HL-60 (cell line): ENCODE measurements at regions not wholly inside any gene's neighbourhood (a gene's known extent, or its start where the extent isn't known, plus 50 kb on each side); places are given as distances from the start of the nearest gene placed in this dataset.

Experiments used
- DNase-seq, 2 experiments: peaks; one replicate each; pipeline ENCODE4 v3.0.0-alpha.2; 2010 to 2020; ENCODE audit warnings: low read depth in 1 of 2, low spot score in 1 of 2
- H3K27ac ChIP-seq: fragments of 250-450 bp; sonication (Bioruptor Pico); replicated peaks from 2 replicates; pipeline ENCODE4 v1.5.1; 2020; ENCODE audit warnings: mild to moderate bottlenecking, moderate library complexity
- H3K27me3 ChIP-seq: fragments of 250-450 bp; sonication (Bioruptor Pico); 2 replicates; pipeline ENCODE4 v1.5.1; 2021; ENCODE audit warnings: mild to moderate bottlenecking, moderate library complexity; ENCODE audit not compliant: insufficient read depth, poor library complexity, severe bottlenecking
- H3K4me3 ChIP-seq: replicated peaks from 2 replicates; pipeline ENCODE4 v1.5.1; 2011; ENCODE audit warnings: mild to moderate bottlenecking, control low read depth, low read length; ENCODE audit not compliant: insufficient read depth
- CTCF ChIP-seq: IDR thresholded peaks from one replicate; pipeline ENCODE4 v1.5.1; 2011; ENCODE audit warnings: low read length, control low read depth, inconsistent platforms; ENCODE audit not compliant: insufficient read depth
- GABPA ChIP-seq: IDR thresholded peaks from 2 replicates; pipeline ENCODE4 v1.6.1; 2012; ENCODE audit warnings: low read depth
- POLR2AphosphoS5 ChIP-seq: IDR thresholded peaks from 2 replicates; pipeline ENCODE4 v1.6.1; 2012; ENCODE audit warnings: low read depth
- SPI1 ChIP-seq: IDR thresholded peaks from 2 replicates; pipeline ENCODE4 v1.6.1; 2012; ENCODE audit warnings: low read depth, mild to moderate bottlenecking, borderline replicate concordance
- TF ChIP-seq, protein P1 (sequence below): IDR thresholded peaks from 2 replicates; pipeline ENCODE4 v1.6.1; 2012; ENCODE audit warnings: low read depth; ENCODE audit not compliant: insufficient replicate concordance

DNA sequence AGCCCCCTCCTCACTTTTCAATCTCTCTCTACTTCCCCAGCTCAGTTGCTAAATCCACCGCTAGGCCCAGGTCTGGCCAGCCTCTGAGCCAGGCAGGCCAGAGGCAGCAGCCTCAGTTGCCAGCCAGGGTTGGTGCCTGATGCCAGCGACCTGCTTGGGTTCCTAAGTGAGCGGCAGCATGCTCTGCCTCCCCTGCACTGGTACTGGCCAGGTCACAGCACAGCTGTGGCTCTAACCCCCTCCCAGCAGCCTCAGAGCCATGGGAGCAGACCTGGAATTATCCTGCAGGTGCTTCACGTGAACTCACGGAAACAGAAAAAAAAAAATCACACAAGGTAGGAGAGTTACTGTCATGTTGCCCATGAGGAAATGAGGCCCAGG is 82.5 kb upstream of the ATF3 start:
- no peak overlapping the region for H3K4me3 ChIP-seq
- no peak for DNase-seq
- no peak for TF ChIP-seq GABPA
- TF ChIP-seq, protein P1, sequence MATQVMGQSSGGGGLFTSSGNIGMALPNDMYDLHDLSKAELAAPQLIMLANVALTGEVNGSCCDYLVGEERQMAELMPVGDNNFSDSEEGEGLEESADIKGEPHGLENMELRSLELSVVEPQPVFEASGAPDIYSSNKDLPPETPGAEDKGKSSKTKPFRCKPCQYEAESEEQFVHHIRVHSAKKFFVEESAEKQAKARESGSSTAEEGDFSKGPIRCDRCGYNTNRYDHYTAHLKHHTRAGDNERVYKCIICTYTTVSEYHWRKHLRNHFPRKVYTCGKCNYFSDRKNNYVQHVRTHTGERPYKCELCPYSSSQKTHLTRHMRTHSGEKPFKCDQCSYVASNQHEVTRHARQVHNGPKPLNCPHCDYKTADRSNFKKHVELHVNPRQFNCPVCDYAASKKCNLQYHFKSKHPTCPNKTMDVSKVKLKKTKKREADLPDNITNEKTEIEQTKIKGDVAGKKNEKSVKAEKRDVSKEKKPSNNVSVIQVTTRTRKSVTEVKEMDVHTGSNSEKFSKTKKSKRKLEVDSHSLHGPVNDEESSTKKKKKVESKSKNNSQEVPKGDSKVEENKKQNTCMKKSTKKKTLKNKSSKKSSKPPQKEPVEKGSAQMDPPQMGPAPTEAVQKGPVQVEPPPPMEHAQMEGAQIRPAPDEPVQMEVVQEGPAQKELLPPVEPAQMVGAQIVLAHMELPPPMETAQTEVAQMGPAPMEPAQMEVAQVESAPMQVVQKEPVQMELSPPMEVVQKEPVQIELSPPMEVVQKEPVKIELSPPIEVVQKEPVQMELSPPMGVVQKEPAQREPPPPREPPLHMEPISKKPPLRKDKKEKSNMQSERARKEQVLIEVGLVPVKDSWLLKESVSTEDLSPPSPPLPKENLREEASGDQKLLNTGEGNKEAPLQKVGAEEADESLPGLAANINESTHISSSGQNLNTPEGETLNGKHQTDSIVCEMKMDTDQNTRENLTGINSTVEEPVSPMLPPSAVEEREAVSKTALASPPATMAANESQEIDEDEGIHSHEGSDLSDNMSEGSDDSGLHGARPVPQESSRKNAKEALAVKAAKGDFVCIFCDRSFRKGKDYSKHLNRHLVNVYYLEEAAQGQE: no peak
- no peak for TF ChIP-seq POLR2AphosphoS5
- TF ChIP-seq CTCF: no peak
- no peak for TF ChIP-seq SPI1
- no peaks in the 10 kb centered on the region for H3K27me3 ChIP-seq
- no peak overlapping the region for H3K27ac ChIP-seq

DNA sequence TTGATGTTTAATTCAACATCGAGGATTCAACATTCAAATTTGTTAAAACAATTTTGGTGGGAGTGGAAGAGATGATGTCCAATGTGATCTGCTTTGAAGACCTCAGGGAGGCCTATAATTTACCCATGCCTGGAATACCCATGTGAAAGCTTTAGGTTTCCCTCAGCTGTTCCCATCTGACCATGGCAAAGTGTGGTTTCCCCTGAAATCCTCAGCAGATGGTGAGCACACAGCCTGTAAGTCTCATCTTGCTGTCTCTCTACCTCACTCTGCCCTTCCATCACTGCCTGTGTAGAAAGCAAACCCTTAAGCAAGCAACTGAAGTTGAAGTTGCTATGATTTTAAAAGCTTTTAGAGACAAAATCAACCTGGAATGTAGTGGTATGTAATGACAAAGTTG is 80.1 kb upstream of the ATF3 start:
- no peak for DNase-seq
- H3K27me3 ChIP-seq: no peaks in the 10 kb centered on the region
- H3K27ac ChIP-seq: no peak overlapping the region
- no peak for TF ChIP-seq SPI1
- TF ChIP-seq POLR2AphosphoS5: no peak
- TF ChIP-seq GABPA: no peak
- TF ChIP-seq, protein P1: no peak
- no peak for TF ChIP-seq CTCF
- H3K4me3 ChIP-seq: no peak overlapping the region

DNA sequence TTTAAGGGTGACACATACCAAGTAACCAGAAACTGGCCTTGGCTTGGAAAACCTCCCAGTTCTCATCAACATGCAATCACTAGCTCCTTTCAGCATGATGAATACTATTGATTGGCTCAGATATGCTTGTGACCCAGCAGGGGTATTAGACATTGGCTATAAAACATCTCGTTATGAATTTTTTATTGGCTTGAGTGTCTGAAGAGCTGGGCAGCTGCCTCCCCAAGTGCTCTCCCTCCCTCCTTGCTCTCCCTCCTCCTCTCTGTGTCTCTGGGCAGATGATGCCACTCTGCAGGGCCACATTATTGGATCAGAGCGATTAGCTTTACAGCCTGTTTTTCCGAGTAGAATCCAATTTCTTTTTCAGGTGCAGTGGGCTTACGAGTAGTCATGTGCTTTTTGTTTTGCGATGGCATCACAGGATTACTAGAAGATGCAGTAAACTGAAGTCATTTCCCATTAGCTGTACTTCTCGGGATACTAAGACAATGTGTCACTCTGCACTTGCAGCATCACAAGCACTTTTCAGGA is 79.3 kb upstream of the ATF3 start:
- H3K27me3 ChIP-seq: no peaks in the 10 kb centered on the region
- no peak for DNase-seq
- TF ChIP-seq SPI1: no peak
- no peak for TF ChIP-seq GABPA
- TF ChIP-seq POLR2AphosphoS5: no peak
- TF ChIP-seq, protein P1: no peak
- no peak for TF ChIP-seq CTCF
- no peak overlapping the region for H3K4me3 ChIP-seq
- H3K27ac ChIP-seq: no peak overlapping the region
